ENCODE measurements at regions not wholly inside any gene's neighbourhood (a gene's known extent, or its start where the extent isn't known, plus 50 kb on each side); places are given as distances from the start of the nearest gene placed in this dataset.

DNA sequence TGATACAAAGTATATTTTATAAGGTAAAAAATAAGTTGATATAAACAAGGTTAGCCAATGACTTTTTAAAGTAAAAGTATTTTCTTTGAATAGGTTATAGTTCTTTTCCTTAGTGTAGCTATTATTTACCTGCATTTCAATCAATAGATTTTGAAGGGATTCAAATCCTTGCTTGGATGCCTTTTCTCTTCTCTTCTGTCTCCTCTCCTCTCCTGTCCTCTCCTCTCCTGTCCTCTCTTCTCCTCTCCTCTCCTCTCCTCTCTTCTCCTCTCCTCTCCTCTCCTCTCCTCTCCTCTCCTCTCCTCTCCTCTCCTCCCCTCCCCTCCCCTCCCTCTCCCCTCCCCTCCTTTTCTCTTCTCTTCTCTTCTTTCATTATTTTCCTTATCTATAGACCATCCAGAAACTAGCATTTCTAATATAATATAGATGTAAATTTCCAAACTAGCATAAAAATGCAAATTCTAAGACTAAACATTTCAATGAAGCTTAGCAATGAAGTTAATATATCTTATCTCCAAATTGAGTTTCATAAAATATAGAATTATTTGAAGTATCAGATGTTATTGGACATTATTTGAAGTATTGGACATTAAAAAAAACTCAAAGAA, 60.5 kb upstream of the PRKCQ start:
- H3K27me3 ChIP-seq (ENCODE audit: control insufficient read depth in 2 of 2, insufficient read depth in 2 of 2, low read length in 2 of 2): peaks cover 5 to 24% of the 10 kb centered on the region in 2 experiments; a peak in 4 of 5 replicates
- CTCF ChIA-PET (ENCODE audit: low intra/inter-chr PET ratio): no interaction called here
- POLR2A ChIA-PET: no interaction called here
- no peak overlapping the region for H2AFZ ChIP-seq (ENCODE audit: low read depth, low read length)
- no peak overlapping the region for H3K9ac ChIP-seq (ENCODE audit: insufficient read depth in 1 of 2, low read depth in 2 of 2, low read length in 2 of 2)
- no peak for DNase-seq (ENCODE audit: extremely low read depth in 1 of 4, low spot score in 3 of 4)
- no peaks in the 10 kb centered on the region for H3K4me1 ChIP-seq (replicated peaks in 1 of 2; ENCODE audit: control insufficient read depth in 2 of 2, insufficient read depth in 2 of 2, low read length in 2 of 2)
- in situ Hi-C loops (cut with MboI) (no loop called here), intact Hi-C loops (cut with micrococcal nuclease) (no loop called here)
- no peak for TF ChIP-seq NCOR1 (IDR thresholded peaks at IDR 0.05)
- TF ChIP-seq HNRNPK (IDR thresholded peaks at IDR 0.05; ENCODE audit: low read depth, low read length, poor library complexity, severe bottlenecking): peak; percentile 68
- TF ChIP-seq EHMT2 (IDR thresholded peaks at IDR 0.05): no peak
- no peaks in the 10 kb centered on the region for H3K79me2 ChIP-seq (ENCODE audit: control insufficient read depth, insufficient read depth, low read length)
- H3K4me2 ChIP-seq (ENCODE audit: insufficient read depth, low read length): no peak overlapping the region
- H3K9me3 ChIP-seq (replicated peaks; ENCODE audit: control insufficient read depth, insufficient read depth, low read depth, low read length): no peaks in the 10 kb centered on the region
- H3K36me3 ChIP-seq (ENCODE audit: control insufficient read depth, insufficient read depth, low read length): no peaks in the 10 kb centered on the region
- BruUV-seq (replicated peaks): no TSS peak
- H3K9me1 ChIP-seq (ENCODE audit: control insufficient read depth, insufficient read depth, low read length): no peaks in the 10 kb centered on the region
- H3K4me3 ChIP-seq: no peak overlapping the region
- no peak for ATAC-seq
- no peaks in the 10 kb centered on the region for H4K20me1 ChIP-seq (replicated peaks; ENCODE audit: control insufficient read depth, insufficient read depth, low read length)
- FAIRE-seq: no peak
- H3K27ac ChIP-seq (ENCODE audit: extremely low read depth, low read depth, low read length): no peak overlapping the region

DNA sequence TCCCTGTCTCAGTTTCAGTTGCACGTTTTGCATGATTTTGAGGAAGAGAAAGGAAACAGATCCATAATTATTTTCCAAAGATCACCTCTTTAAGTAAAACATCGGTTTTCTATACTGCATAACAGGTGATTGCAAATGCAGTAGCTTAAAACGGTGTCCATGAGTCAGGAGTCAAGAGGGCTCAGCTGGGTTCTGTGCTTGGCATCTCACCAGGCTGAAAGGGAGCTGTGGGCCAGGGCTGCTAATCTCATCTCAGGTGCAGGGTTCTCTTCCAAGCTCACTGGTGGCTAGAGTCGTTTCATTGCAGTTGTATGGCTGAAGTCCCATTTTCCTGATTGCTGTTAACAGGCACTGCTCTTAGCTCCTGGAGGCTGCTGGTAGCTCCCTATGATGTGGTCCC, 57.0 kb upstream of the PRKCQ start:
- no peaks in the 10 kb centered on the region for H3K79me2 ChIP-seq (ENCODE audit: control insufficient read depth, insufficient read depth, low read length)
- no peak for TF ChIP-seq OTX1 (CRISPR knock-in tag; IDR thresholded peaks at IDR 0.05)
- TF ChIP-seq, protein P1, sequence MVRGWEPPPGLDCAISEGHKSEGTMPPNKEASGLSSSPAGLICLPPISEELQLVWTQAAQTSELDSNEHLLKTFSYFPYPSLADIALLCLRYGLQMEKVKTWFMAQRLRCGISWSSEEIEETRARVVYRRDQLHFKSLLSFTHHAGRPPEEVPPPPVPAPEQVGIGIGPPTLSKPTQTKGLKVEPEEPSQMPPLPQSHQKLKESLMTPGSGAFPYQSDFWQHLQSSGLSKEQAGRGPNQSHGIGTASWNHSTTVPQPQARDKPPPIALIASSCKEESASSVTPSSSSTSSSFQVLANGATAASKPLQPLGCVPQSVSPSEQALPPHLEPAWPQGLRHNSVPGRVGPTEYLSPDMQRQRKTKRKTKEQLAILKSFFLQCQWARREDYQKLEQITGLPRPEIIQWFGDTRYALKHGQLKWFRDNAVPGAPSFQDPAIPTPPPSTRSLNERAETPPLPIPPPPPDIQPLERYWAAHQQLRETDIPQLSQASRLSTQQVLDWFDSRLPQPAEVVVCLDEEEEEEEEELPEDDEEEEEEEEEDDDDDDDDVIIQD (CRISPR knock-in tag; IDR thresholded peaks at IDR 0.05): no peak
- no peak for TF ChIP-seq POLR2AphosphoS2 (IDR thresholded peaks at IDR 0.05; ENCODE audit: low read length)
- no peak for TF ChIP-seq LCOR (CRISPR knock-in tag; IDR thresholded peaks at IDR 0.05)
- TF ChIP-seq HOXB6 (CRISPR knock-in tag; IDR thresholded peaks at IDR 0.05; ENCODE audit: borderline replicate concordance): no peak
- no peak for TF ChIP-seq POLR2B (IDR thresholded peaks at IDR 0.05; ENCODE audit: low read depth, partially characterized antibody)
- TF ChIP-seq HLTF (IDR thresholded peaks at IDR 0.05): no peak
- no peak for TF ChIP-seq GABPB1 (CRISPR knock-in tag; IDR thresholded peaks at IDR 0.05)
- in situ Hi-C loops (cut with MboI): no loop called here
- no TSS peak for BruUV-seq (replicated peaks)
- no peaks in the 10 kb centered on the region for H3K9me1 ChIP-seq (ENCODE audit: control insufficient read depth, insufficient read depth, low read length)
- no peaks in the 10 kb centered on the region for H3K36me3 ChIP-seq (ENCODE audit: control insufficient read depth, insufficient read depth, low read length)
- ATAC-seq: no peak
- no peak overlapping the region for H3K9ac ChIP-seq (ENCODE audit: insufficient read depth in 1 of 2, low read depth in 2 of 2, low read length in 2 of 2)
- H4K20me1 ChIP-seq (replicated peaks; ENCODE audit: control insufficient read depth, insufficient read depth, low read length): no peaks in the 10 kb centered on the region
- H3K4me2 ChIP-seq (ENCODE audit: insufficient read depth, low read length): no peak overlapping the region
- no peak overlapping the region for H3K4me3 ChIP-seq
- peaks cover 0 to 10% of the 10 kb centered on the region in 2 experiments; a peak in 4 of 5 replicates for H3K27me3 ChIP-seq (ENCODE audit: control insufficient read depth in 2 of 2, insufficient read depth in 2 of 2, low read length in 2 of 2)
- 0% methylated on average over 4 of the region's 4 CpGs for WGBS (ENCODE audit: insufficient coverage, low coverage, missing lambda C conversion rate)
- no peak overlapping the region for H3K27ac ChIP-seq (ENCODE audit: extremely low read depth, low read depth, low read length)
- H2AFZ ChIP-seq (ENCODE audit: low read depth, low read length): no peak overlapping the region
- ChIA-PET POLR2A (interaction anchor here (1.0 to 1.3 kb wide), 2 partner anchors 56 to 72 kb away, joined by 3 to 4 read pairs; partner anchors contain the start of gene PRKCQ), CTCF (ENCODE audit: low intra/inter-chr PET ratio) (no interaction called here)
- intact Hi-C loops (cut with micrococcal nuclease): no loop called here
- no peak for FAIRE-seq
- no peaks in the 10 kb centered on the region for H3K9me3 ChIP-seq (replicated peaks; ENCODE audit: control insufficient read depth, insufficient read depth, low read depth, low read length)
- H3K4me1 ChIP-seq (replicated peaks in 1 of 2; ENCODE audit: control insufficient read depth in 2 of 2, insufficient read depth in 2 of 2, low read length in 2 of 2): no peaks in the 10 kb centered on the region
- DNase-seq (ENCODE audit: extremely low read depth in 1 of 4, low spot score in 3 of 4): no peak
